Panc1 (cell line): ENCODE measurements at regions not wholly inside any gene's neighbourhood (a gene's known extent, or its start where the extent isn't known, plus 50 kb on each side); places are given as distances from the start of the nearest gene placed in this dataset.

Experiments
- ATAC-seq: fragments of 200-7000 bp; cut with Tn5 transposase; 2 replicates; pipeline ENCODE4 v1.9.1; 2020; ENCODE audit warnings: mild to moderate bottlenecking, moderate library complexity
- BruUV-seq: library from RNA; stranded (reverse); fragments of 400-500 nt; replicated peaks from 2 replicates; lab custom pipeline; 2021; lab: Mats Ljungman, UMichigan
- CTCF ChIA-PET: fragments of 300-600 bp; sonication (Branson Sonifier 250); formaldehyde crosslinking; loops from one replicate; lab custom pipeline; 2022; ENCODE audit warnings: antibody characterized with exemption; lab: Charles Lee
- POLR2A ChIA-PET: fragments of 300-600 bp; sonication (Branson Sonifier 250); formaldehyde crosslinking; loops from one replicate; lab custom pipeline; 2022; ENCODE audit warnings: antibody characterized with exemption; lab: Charles Lee
- DNase-seq: peaks from one replicate; pipeline ENCODE4 v3.0.0-alpha.2; 2010; ENCODE audit warnings: low read depth, low spot score
- H3K27ac ChIP-seq: 2 replicates; pipeline ENCODE4 v1.5.1; 2011; ENCODE audit warnings: mild to moderate bottlenecking, low read length, inconsistent platforms
- H3K27me3 ChIP-seq: fragments of 200-500 bp; sonication (Bioruptor generic); 2 replicates; pipeline ENCODE4 v1.6.0; 2014; ENCODE audit warnings: low read length, inconsistent platforms; ENCODE audit not compliant: control insufficient read depth, insufficient read depth
- H3K36me3 ChIP-seq: fragments of 200-500 bp; sonication (Bioruptor generic); 2 replicates; pipeline ENCODE4 v1.5.1; 2014; ENCODE audit warnings: inconsistent platforms, mild to moderate bottlenecking, low read length, moderate library complexity; ENCODE audit not compliant: control insufficient read depth, insufficient read depth
- H3K4me1 ChIP-seq: 2 replicates; pipeline ENCODE4 v1.5.1; 2011; ENCODE audit warnings: inconsistent platforms, mild to moderate bottlenecking, low read length, moderate library complexity; ENCODE audit not compliant: control insufficient read depth, insufficient read depth
- H3K4me3 ChIP-seq, 2 experiments: 2 replicates each; pipeline ENCODE4 v1.5.1; 2011 to 2012; ENCODE audit warnings: low read depth in 2 of 2, low read length in 2 of 2, mild to moderate bottlenecking in 2 of 2, inconsistent platforms in 1 of 2, moderate library complexity in 1 of 2
- H3K9me3 ChIP-seq: fragments of 200-500 bp; sonication (Bioruptor generic); 2 replicates; pipeline ENCODE4 v1.5.1; 2014; ENCODE audit warnings: low read depth, mild to moderate bottlenecking, inconsistent platforms, low read length, moderate library complexity; ENCODE audit not compliant: control insufficient read depth, insufficient read depth
- POLR2AphosphoS5 ChIP-seq: IDR thresholded peaks from 2 replicates; pipeline ENCODE4 v1.6.1; 2012; ENCODE audit warnings: mild to moderate bottlenecking, low read depth, low read length, moderate library complexity
- REST ChIP-seq, 2 experiments: IDR thresholded peaks; 2 replicates each; pipeline ENCODE4 v1.6.1; 2011 to 2012; ENCODE audit warnings: low read depth in 2 of 2, control low read depth in 1 of 2, low read length in 1 of 2, mild to moderate bottlenecking in 1 of 2, moderate library complexity in 1 of 2; ENCODE audit not compliant: insufficient read depth in 1 of 2
- SIN3A ChIP-seq: IDR thresholded peaks from 2 replicates; pipeline ENCODE4 v1.6.1; 2012; ENCODE audit warnings: low read depth, mild to moderate bottlenecking, low read length, moderate library complexity, borderline replicate concordance; ENCODE audit not compliant: insufficient read depth
- TCF7L2 ChIP-seq: IDR thresholded peaks from 2 replicates; pipeline ENCODE4 v1.6.1; 2011; ENCODE audit warnings: mild to moderate bottlenecking, low read depth, low read length, inconsistent platforms
- in situ Hi-C: cut with HindIII; loops from 2 replicates; pipeline ENCODE4 v1.10.0; 2016; ENCODE audit warnings: low sequenced_read_pairs, low pct_unique_long_range_greater_than_20kb
- intact Hi-C: fragments of 100-400 bp; cut with micrococcal nuclease; formaldehyde crosslinking; loops from one replicate; pipeline ENCODE4 v1.10.0; 2022; ENCODE audit not compliant: unreplicated experiment
- TF ChIP-seq, protein P1 (sequence below): fragments of 450-650 bp; IDR thresholded peaks from 2 replicates; pipeline ENCODE4 v1.5.1; 2017; ENCODE audit warnings: mild to moderate bottlenecking

GRCh38 chr7:115349635-115350034, 427.7 kb downstream of the MDFIC start:
- no peak for ATAC-seq
- Histone ChIP-seq H3K27me3 (no peaks in the 10 kb centered on the region), H3K4me1 (no peaks in the 10 kb centered on the region), H3K9me3 (no peaks in the 10 kb centered on the region), H3K27ac (no peak overlapping the region), H3K4me3 (no peak overlapping the region), H3K36me3 (no peaks in the 10 kb centered on the region)
- ChIA-PET CTCF (no interaction called here), POLR2A (no interaction called here)
- no TSS peak for BruUV-seq
- DNase-seq: no peak
- intact Hi-C loops: loop anchor here (10.0 kb wide), 1 partner anchor 325 kb away; no protein-coding TSS in a partner anchor
- TF ChIP-seq POLR2AphosphoS5: no peak
- TF ChIP-seq, protein P1, sequence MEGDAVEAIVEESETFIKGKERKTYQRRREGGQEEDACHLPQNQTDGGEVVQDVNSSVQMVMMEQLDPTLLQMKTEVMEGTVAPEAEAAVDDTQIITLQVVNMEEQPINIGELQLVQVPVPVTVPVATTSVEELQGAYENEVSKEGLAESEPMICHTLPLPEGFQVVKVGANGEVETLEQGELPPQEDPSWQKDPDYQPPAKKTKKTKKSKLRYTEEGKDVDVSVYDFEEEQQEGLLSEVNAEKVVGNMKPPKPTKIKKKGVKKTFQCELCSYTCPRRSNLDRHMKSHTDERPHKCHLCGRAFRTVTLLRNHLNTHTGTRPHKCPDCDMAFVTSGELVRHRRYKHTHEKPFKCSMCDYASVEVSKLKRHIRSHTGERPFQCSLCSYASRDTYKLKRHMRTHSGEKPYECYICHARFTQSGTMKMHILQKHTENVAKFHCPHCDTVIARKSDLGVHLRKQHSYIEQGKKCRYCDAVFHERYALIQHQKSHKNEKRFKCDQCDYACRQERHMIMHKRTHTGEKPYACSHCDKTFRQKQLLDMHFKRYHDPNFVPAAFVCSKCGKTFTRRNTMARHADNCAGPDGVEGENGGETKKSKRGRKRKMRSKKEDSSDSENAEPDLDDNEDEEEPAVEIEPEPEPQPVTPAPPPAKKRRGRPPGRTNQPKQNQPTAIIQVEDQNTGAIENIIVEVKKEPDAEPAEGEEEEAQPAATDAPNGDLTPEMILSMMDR: no peak
- no peak for TF ChIP-seq REST (IDR thresholded peaks at IDR 0.05; ENCODE audit: insufficient read depth in 1 of 2, low read depth in 2 of 2, low read length in 1 of 2)
- no peak for TF ChIP-seq SIN3A
- no peak for TF ChIP-seq TCF7L2
- in situ Hi-C loops: no loop called here

- no TSS peak for BruUV-seq
- H3K4me1 ChIP-seq: no peaks in the 10 kb centered on the region
- in situ Hi-C loops: no loop called here
- intact Hi-C loops: no loop called here
- TF ChIP-seq TCF7L2 (no peak), POLR2AphosphoS5 (no peak), SIN3A (no peak), REST (IDR thresholded peaks at IDR 0.05; ENCODE audit: insufficient read depth in 1 of 2, low read depth in 2 of 2, low read length in 1 of 2) (no peak)
- TF ChIP-seq, protein P1: no peak
- DNase-seq (no peak), ATAC-seq (no peak)
- CTCF ChIA-PET: no interaction called here
- no peak overlapping the region for H3K4me3 ChIP-seq
- no peaks in the 10 kb centered on the region for H3K9me3 ChIP-seq
- POLR2A ChIA-PET: no interaction called here
- no peaks in the 10 kb centered on the region for H3K36me3 ChIP-seq
- no peaks in the 10 kb centered on the region for H3K27me3 ChIP-seq
- H3K27ac ChIP-seq: no peak overlapping the region
Measured at GRCh38 chr7:115346685-115347084, 424.8 kb downstream of the MDFIC start.
